Dendritic cell treated with granulocyte-macrophage colony-stimulating factor and Interleukin-4, amounts not matched to agents 40 ng/mL and 50 ng/mL, for 4 days (primary cell): ENCODE measurements at regions not wholly inside any gene's neighbourhood (a gene's known extent, or its start where the extent isn't known, plus 50 kb on each side); places are given as distances from the start of the nearest gene placed in this dataset.
"Not testable (repeated sequence)": the region's sequence is repeated elsewhere in the genome, so short reads cannot be mapped to it uniquely, and the experiment has no call there.

ENCODE experiments used
- H3K27ac Mint-ChIP-seq: one replicate; pipeline ENCODE4 v1.8.0; 2022; ENCODE audit warnings: mild to moderate bottlenecking, mixed read lengths
- H3K27me3 Mint-ChIP-seq: one replicate; pipeline ENCODE4 v1.8.0; 2022; ENCODE audit warnings: mild to moderate bottlenecking, mixed read lengths
- H3K36me3 Mint-ChIP-seq: one replicate; pipeline ENCODE4 v1.8.0; 2022; ENCODE audit warnings: low read depth, mixed read lengths
- H3K4me1 Mint-ChIP-seq: one replicate; pipeline ENCODE4 v1.8.0; 2022; ENCODE audit warnings: low read depth, mixed read lengths
- H3K4me3 Mint-ChIP-seq: one replicate; pipeline ENCODE4 v1.8.0; 2022; ENCODE audit warnings: mild to moderate bottlenecking, moderate library complexity, mixed read lengths
- H3K9me3 Mint-ChIP-seq: one replicate; pipeline ENCODE4 v1.8.0; 2022; ENCODE audit warnings: mixed read lengths
- intact Hi-C: fragments of 100-400 bp; cut with micrococcal nuclease; formaldehyde crosslinking; loops from one replicate; pipeline ENCODE4 v1.15.0; 2022

GRCh38 chr2:226087051-226087450, 687.5 kb downstream of the NYAP2 start:
- Mint-ChIP-seq H3K9me3 (peaks cover 25% of the 10 kb centered on the region), H3K4me3 (no peak overlapping the region), H3K36me3 (no peaks in the 10 kb centered on the region), H3K4me1 (peaks cover 5% of the 10 kb centered on the region), H3K27me3 (no peaks in the 10 kb centered on the region), H3K27ac (no peak overlapping the region)
- intact Hi-C loops = no loop called here

- no peaks in the 10 kb centered on the region for H3K27me3 Mint-ChIP-seq
- no peak overlapping the region for H3K27ac Mint-ChIP-seq
- H3K4me1 Mint-ChIP-seq = peaks cover 5% of the 10 kb centered on the region
- intact Hi-C loops = no loop called here
- no peaks in the 10 kb centered on the region for H3K36me3 Mint-ChIP-seq
- H3K4me3 Mint-ChIP-seq = no peak overlapping the region
- H3K9me3 Mint-ChIP-seq = peaks cover 20% of the 10 kb centered on the region
These were observed 686.7 kb downstream of the NYAP2 start for GRCh38 chr2:226086190-226086589.

DNA sequence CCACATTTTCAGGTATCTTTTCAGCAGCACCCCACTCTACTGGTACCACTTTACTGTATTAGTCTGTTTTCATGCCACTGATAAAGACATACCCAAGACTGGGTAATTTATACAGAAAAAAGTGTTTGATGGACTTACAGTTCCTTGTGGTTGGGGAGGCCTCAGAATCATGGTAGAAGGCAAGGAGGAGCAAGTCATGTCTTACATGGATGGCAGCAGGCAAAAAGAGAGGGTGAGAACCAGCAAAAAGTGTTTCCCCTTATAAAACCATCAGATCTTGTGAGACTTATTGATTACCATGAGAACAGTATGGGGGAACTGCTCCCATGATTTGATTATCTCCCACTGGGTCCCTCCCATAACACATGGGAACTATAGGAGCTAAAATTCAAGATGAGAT, 685.9 kb downstream of the NYAP2 start:
- H3K27me3 Mint-ChIP-seq, H3K4me3 Mint-ChIP-seq, intact Hi-C loops, H3K4me1 Mint-ChIP-seq, H3K36me3 Mint-ChIP-seq, H3K27ac Mint-ChIP-seq: not testable (repeated sequence)
- H3K9me3 Mint-ChIP-seq = peaks cover 18% of the 10 kb centered on the region

DNA sequence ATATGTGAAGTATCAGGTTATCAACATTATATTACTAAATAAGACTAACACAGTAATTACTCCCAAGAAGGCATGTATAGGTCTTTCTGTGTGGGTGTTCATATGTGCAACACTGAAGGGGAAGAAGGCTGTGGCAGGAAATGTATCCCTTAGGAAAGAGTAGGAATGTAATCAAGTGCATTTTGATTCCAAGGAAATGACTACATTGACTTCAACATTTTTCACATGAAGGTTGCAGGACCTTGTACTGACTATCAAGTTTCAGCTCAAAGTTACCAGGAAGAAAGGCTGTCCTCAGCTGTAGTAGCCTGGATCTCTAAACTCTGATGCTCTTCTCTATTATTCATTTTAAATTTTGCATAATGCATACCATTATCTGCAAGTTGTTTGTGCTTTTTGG, 680.8 kb downstream of the NYAP2 start:
- Mint-ChIP-seq H3K4me1 (no peaks in the 10 kb centered on the region), H3K27me3 (no peaks in the 10 kb centered on the region), H3K4me3 (no peak overlapping the region), H3K36me3 (no peaks in the 10 kb centered on the region), H3K9me3 (peaks cover 9% of the 10 kb centered on the region), H3K27ac (no peak overlapping the region)
- intact Hi-C loops = no loop called here

GRCh38 chr2:226079671-226080181, 680.2 kb downstream of the NYAP2 start:
- peaks cover 7% of the 10 kb centered on the region for H3K9me3 Mint-ChIP-seq
- H3K27me3 Mint-ChIP-seq = no peaks in the 10 kb centered on the region
- no peaks in the 10 kb centered on the region for H3K36me3 Mint-ChIP-seq
- H3K4me1 Mint-ChIP-seq = no peaks in the 10 kb centered on the region
- intact Hi-C loops = no loop called here
- no peak overlapping the region for H3K27ac Mint-ChIP-seq
- H3K4me3 Mint-ChIP-seq = no peak overlapping the region

DNA sequence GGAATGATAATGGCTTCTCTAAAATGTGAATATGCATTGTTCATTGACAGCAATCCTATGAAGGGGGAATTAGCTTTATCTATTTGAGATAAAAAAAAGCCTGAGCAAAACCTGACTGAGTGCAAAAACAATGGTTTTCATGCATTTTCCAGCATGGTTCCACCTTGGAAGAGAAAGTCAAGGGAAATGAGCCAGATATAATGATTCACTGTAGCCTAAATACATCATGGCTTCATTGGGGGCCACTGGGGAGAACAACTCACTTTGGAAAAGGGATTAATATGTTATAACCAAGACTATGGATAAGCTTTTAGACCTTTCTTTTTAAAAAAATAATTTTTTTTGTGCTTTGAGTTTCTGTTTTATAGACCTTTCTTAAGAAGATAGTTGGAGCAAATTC, 679.7 kb downstream of the NYAP2 start:
- Mint-ChIP-seq H3K4me3 (no peak overlapping the region), H3K27me3 (no peaks in the 10 kb centered on the region), H3K9me3 (peaks cover 5% of the 10 kb centered on the region), H3K4me1 (no peaks in the 10 kb centered on the region), H3K36me3 (no peaks in the 10 kb centered on the region), H3K27ac (no peak overlapping the region)
- intact Hi-C loops = no loop called here

DNA sequence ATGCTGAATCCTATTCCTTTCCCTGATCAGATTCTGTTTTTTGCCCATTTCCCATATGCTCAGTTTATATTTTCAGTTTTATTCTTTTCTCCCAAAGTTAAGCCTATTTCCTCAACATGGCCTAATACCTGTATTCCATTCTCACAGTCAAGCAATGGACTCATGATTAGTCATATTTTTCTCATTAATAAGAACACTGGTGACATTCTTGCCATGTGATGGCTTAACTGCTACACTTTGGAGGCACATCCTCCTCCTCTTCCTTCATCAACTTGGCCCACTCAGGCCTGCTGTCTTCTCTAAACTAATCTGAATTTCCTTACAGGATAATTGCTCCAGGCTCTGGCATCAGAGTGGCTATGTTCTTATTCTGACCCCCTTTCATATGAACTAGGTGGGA, 679.2 kb downstream of the NYAP2 start:
- intact Hi-C loops = no loop called here
- no peaks in the 10 kb centered on the region for H3K4me1 Mint-ChIP-seq
- H3K4me3 Mint-ChIP-seq = no peak overlapping the region
- peaks cover 5% of the 10 kb centered on the region for H3K9me3 Mint-ChIP-seq
- H3K27me3 Mint-ChIP-seq = no peaks in the 10 kb centered on the region
- no peak overlapping the region for H3K27ac Mint-ChIP-seq
- no peaks in the 10 kb centered on the region for H3K36me3 Mint-ChIP-seq

DNA sequence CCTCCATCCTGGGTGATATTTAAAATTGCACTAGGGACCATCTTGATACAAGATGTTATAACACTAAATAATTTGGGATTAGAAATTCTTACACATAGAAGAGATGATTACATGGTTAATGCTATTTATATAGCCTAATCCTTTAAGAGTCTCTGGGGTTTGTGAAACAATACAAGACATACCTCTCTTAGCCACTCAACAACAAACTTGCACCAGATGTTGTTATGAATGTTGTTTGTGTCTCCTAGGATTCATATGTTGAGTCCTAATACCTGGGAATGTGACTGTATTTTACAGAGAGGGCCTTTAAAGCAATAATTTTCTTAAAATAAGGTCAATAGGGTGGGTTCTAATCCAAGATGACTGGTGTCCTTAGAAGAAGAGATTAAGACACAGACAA, 678.3 kb downstream of the NYAP2 start:
- H3K9me3 Mint-ChIP-seq = peaks cover 5% of the 10 kb centered on the region
- no peak overlapping the region for H3K4me3 Mint-ChIP-seq
- intact Hi-C loops = no loop called here

DNA sequence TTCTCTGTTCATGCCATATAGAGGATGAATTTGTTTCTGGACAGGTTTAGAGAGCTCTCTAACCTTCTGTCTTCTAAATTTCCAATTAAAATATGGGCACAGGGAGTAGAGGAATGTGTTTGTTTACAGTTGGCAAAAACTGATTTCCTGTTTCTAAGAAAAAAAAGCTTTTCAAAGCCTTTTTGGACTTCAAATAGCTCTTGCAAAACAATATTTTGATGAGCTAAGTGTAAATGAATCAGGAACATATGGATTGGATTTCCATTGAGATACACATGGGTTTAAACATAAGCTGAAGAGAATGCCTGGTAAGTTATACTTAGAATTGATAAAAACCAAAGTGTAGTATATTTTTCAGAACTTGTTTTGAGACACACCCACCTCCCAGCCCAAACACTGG, 677.5 kb downstream of the NYAP2 start:
- peaks cover 5% of the 10 kb centered on the region for H3K9me3 Mint-ChIP-seq
- H3K4me1 Mint-ChIP-seq = no peaks in the 10 kb centered on the region
- no peak overlapping the region for H3K27ac Mint-ChIP-seq
- no peaks in the 10 kb centered on the region for H3K36me3 Mint-ChIP-seq
- intact Hi-C loops = no loop called here
- H3K4me3 Mint-ChIP-seq = no peak overlapping the region
- no peaks in the 10 kb centered on the region for H3K27me3 Mint-ChIP-seq

More for the DNA sequence above, 678.3 kb downstream of the NYAP2 start:
- H3K27me3 Mint-ChIP-seq = no peaks in the 10 kb centered on the region
- no peaks in the 10 kb centered on the region for H3K4me1 Mint-ChIP-seq
- H3K36me3 Mint-ChIP-seq = no peaks in the 10 kb centered on the region
- no peak overlapping the region for H3K27ac Mint-ChIP-seq

GRCh38 chr2:226076529-226076928, 677.0 kb downstream of the NYAP2 start:
- intact Hi-C loops = no loop called here
- Mint-ChIP-seq H3K4me1 (no peaks in the 10 kb centered on the region), H3K4me3 (no peak overlapping the region), H3K9me3 (peaks cover 5% of the 10 kb centered on the region), H3K36me3 (no peaks in the 10 kb centered on the region), H3K27ac (no peak overlapping the region), H3K27me3 (no peaks in the 10 kb centered on the region)

DNA sequence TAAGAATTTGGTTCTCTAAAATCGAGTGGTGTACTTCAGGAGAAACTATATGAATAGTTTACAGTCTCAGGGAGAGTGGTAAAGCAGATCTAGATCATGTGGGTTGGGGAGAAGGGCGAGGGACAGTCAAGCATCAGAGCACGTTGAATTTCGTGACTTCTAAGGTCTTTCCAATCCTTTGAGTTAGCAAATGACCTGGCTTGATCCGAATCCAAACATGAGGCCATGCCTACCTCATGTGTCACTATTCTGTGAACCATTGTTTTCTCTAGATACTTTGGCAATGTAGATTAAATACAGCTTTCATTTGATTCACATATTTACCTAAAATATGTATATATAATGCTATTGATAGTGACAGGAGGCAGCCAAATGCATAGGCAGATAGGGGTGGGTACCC, 674.9 kb downstream of the NYAP2 start:
- no peaks in the 10 kb centered on the region for H3K4me1 Mint-ChIP-seq
- peaks cover 22% of the 10 kb centered on the region for H3K9me3 Mint-ChIP-seq
- no peaks in the 10 kb centered on the region for H3K36me3 Mint-ChIP-seq
- no peak overlapping the region for H3K4me3 Mint-ChIP-seq
- H3K27me3 Mint-ChIP-seq = no peaks in the 10 kb centered on the region
- intact Hi-C loops = no loop called here
- no peak overlapping the region for H3K27ac Mint-ChIP-seq

- peaks cover 22% of the 10 kb centered on the region for H3K9me3 Mint-ChIP-seq
- no peaks in the 10 kb centered on the region for H3K27me3 Mint-ChIP-seq
- H3K4me1 Mint-ChIP-seq = no peaks in the 10 kb centered on the region
- no peak overlapping the region for H3K4me3 Mint-ChIP-seq
- H3K27ac Mint-ChIP-seq = no peak overlapping the region
- intact Hi-C loops = no loop called here
- H3K36me3 Mint-ChIP-seq = no peaks in the 10 kb centered on the region
These were observed 674.1 kb downstream of the NYAP2 start for GRCh38 chr2:226073496-226074160.

- Mint-ChIP-seq H3K36me3 (no peaks in the 10 kb centered on the region), H3K27me3 (no peaks in the 10 kb centered on the region), H3K4me1 (no peaks in the 10 kb centered on the region), H3K9me3 (peaks cover 17% of the 10 kb centered on the region), H3K4me3 (no peak overlapping the region), H3K27ac (no peak overlapping the region)
- intact Hi-C loops = no loop called here
These were observed 667.4 kb downstream of the NYAP2 start for GRCh38 chr2:226066873-226067272.

GRCh38 chr2:226066391-226066790, 666.9 kb downstream of the NYAP2 start:
- H3K27me3 Mint-ChIP-seq = no peaks in the 10 kb centered on the region
- H3K36me3 Mint-ChIP-seq = no peaks in the 10 kb centered on the region
- H3K27ac Mint-ChIP-seq = no peak overlapping the region
- no peaks in the 10 kb centered on the region for H3K4me1 Mint-ChIP-seq
- intact Hi-C loops = no loop called here
- no peak overlapping the region for H3K4me3 Mint-ChIP-seq
- H3K9me3 Mint-ChIP-seq = peaks cover 17% of the 10 kb centered on the region

GRCh38 chr2:226064932-226065570, 665.5 kb downstream of the NYAP2 start:
- intact Hi-C loops = no loop called here
- H3K9me3 Mint-ChIP-seq = peaks cover 5% of the 10 kb centered on the region
- no peak overlapping the region for H3K27ac Mint-ChIP-seq
- no peak overlapping the region for H3K4me3 Mint-ChIP-seq
- peaks cover 12% of the 10 kb centered on the region for H3K4me1 Mint-ChIP-seq
- no peaks in the 10 kb centered on the region for H3K27me3 Mint-ChIP-seq
- H3K36me3 Mint-ChIP-seq = no peaks in the 10 kb centered on the region
